HG02981 (cell line): ENCODE measurements at regions not wholly inside any gene's neighbourhood (a gene's known extent, or its start where the extent isn't known, plus 50 kb on each side); places are given as distances from the start of the nearest gene placed in this dataset.
"Not testable (repeated sequence)": the region's sequence is repeated elsewhere in the genome, so short reads cannot be mapped to it uniquely, and the experiment has no call there.

Experiments used
- ATAC-seq: cut with Tn5 transposase; IDR thresholded peaks from one replicate; pipeline ENCODE4 v1.9.1; 2021; ENCODE audit warnings: mild to moderate bottlenecking, moderate library complexity; ENCODE audit not compliant: unreplicated experiment

DNA sequence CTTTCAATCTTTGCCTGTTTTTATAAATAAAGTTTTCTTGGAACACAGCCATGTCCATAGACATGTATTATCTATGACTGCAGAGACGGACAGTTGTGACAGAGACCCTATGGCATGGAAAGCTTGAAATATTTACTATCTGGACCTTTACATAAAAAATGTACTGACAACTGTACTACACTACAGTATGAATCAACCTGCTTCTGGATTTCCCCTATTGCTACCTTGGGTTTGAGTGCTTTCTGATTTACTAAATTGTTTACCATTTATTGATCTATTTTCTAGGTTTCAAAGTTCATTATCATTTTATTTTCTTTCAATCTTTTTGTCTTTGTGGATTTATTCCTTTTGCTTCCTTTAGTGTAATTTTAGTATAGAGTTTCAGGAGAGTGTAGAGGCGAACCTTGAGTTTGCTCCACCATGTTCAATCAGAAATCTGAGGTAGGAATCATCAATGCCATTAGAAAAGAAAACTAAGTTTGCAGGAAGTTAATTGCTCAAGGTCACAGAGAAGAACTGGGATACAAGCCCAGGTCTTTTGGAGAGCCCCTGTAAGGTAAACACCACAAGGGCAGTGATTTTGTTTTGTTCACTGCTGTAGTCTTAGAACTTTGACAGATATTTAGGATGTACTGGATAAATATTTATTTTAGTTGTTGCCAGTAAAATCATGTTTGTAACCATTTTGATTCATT lies 352.8 kb upstream of the SYNCRIP start:
- no peak for ATAC-seq

DNA sequence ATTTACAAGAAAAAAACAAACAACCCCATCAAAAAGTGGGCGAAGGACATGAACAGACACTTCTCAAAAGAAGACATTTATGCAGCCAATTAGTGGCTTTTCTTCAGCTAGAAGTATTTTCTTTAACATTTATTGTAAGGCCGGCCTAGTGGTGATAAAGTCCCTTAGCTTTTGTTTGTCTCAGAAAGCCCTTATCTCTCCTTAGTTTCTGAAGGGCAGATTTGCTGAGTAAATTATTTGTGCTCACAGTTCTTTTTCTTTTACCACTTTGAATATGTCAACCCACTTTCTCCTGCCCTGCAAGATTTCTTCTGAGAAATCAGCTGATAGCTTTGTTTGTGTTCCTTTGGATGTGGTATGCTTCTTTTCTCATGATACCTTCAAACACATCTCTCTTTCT lies 344.0 kb upstream of the SYNCRIP start:
- ATAC-seq, result no peak

DNA sequence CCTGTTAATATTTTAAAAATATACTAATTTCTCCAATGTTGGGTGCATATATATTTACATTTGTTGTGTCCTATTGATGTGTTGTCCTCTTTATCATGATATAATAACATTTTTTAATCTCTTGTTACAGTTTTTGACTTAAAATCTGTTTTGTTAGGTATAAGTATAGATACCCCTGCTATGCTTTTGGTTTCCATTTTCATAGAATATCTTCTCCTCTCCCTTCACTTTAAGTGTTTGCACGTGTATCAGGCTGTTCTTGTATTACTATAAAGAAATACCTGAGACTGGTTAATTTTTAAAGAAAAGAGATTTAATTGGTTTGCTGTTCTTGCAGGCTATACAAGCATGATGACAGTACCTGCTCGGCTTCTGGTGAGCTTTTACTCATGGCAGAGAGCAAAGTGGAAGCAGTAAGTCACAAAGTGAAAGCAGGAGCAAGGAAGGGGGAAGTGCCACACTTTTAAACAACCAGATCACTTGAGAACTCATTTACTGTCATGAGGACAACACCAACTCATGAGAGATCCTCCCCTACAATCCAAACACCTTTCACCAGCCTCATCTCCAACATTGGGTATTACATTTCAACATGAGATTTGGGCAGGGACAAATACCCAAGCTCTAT lies 340.5 kb upstream of the SYNCRIP start:
- ATAC-seq, result no peak

GRCh38 chr6:85977661-85978060 lies 335.0 kb upstream of the SYNCRIP start:
- no peak for ATAC-seq

DNA sequence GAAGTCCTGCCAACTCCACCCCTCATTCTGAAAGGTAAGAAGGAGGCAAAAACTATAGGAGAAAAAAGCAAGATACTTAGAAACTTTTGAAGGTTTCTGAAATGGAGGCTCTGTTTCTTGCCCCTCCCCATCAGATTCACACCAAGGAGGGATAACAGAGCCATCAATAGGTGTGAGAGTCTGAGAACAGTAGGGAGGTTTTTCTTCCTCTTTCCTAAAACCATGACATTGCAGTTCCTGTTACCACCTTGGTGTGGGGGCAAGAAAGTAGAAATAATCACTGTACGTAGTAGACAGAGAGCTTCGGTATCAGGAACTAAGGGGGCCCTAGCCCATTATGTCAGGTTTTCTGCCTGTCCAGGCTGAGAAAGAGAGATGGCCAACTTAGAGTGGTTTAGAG lies 333.3 kb upstream of the SYNCRIP start:
- peak; percentile 68 for ATAC-seq

GRCh38 chr6:85971238-85971637 lies 328.6 kb upstream of the SYNCRIP start:
- no peak for ATAC-seq

DNA sequence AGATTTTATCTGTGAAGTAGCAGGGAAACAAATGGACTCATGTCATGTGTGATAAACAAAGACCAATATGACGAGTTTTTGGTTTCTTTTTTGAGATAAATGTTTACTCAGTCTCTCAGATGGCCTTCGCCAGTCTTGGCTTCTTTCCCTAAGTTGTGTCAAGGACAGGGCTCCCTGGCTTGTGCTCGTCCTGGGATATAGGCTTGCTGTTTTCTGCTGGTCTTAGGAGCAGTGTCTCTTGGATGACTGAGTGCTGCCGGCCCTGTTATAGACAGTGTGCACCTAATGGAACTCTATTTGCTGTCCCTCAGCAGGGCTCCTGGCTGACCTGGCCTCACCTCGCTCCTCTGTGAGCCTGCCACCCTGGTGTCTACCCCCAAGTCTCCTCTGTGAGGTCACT lies 324.1 kb upstream of the SYNCRIP start:
- no peak for ATAC-seq

GRCh38 chr6:85961746-85962145 lies 319.1 kb upstream of the SYNCRIP start:
- ATAC-seq, result no peak

DNA sequence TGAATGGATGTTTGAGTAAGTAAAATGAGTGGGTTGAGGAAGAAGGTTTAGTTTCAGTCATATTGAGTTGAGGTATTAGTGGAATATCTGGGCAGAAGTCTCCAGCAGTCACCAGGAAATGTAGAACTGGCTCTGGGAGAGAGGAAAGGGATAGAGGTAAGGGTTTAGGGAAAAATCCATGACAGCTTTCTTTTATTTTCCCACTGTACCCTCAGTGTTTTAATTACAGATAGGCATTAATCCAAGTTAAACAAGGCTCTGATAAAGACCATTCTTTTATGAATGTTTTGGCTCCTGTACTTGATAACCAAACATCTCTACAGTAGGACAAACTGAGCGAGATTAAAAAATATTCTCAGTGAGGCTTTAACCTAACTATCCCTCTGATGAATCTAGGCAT lies 318.4 kb upstream of the SYNCRIP start:
- no peak for ATAC-seq

DNA sequence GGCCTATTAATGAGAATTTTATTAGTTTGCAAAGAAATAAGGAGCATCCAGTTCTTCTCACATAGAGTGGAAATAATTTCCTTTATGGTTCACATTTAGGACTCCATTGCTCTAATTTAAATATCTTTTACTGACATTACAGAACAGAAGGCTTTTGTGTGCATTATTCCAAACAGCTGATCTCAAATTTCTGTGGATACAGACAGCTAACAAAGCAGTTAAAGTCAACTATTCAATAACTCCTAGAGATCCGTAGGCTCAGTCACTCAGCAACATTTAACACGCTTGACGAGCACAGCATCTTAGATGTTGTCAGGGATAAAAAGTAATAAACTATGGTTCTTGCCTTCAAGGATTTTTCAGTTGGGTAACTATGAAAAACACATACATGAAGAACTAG lies 305.8 kb upstream of the SYNCRIP start:
- ATAC-seq, result no peak

- no peak for ATAC-seq
These were observed 302.9 kb upstream of the SYNCRIP start for GRCh38 chr6:85945459-85946185.

- ATAC-seq, result no peak
These were observed 302.1 kb upstream of the SYNCRIP start for GRCh38 chr6:85944776-85945175.

GRCh38 chr6:85942844-85943243 lies 300.2 kb upstream of the SYNCRIP start:
- peak; percentile 67 for ATAC-seq

- ATAC-seq, result no peak
These were observed 294.2 kb upstream of the SYNCRIP start for GRCh38 chr6:85936916-85937315.

DNA sequence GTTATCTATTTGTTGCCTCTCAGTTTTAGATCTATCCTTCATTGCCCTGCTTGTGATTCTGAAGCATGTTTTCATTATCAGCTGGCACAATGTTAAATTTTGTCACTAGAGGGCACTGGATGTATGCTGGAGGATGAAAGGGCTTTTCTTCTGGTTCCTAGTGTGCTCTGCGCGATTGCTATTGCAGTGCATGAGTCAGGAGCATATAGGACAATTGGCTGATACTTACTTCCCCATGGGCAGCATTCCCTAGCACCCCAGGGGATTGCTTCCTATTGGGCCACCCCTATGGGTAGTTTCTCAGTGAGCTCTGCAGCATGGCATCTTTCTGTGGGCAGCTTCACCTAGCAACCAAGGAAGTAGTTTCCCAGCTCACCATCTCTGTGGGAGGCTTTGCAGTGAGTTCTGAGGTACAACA lies 280.3 kb upstream of the SYNCRIP start:
- peak; percentile 88 for ATAC-seq

DNA sequence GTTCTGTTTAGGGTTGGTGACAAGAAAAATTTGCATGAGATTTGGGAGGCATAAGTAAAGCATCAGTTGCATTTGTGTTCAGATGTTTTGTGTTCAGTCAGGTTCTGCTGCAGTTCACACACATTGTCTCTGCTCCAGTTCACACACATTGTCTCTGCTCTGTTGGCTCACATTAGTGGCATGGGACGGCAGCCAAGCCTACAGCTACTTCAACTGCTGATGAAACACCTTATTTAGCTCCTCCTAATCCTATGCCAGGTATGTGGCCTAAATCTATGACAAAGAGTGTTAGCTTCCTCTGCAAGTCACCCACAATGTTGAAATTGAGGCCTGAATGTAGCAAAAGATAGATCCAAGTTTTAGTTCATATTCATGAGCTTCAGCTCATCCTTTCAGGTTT lies 278.1 kb upstream of the SYNCRIP start:
- no peak for ATAC-seq

- ATAC-seq, result no peak
These were observed 274.8 kb upstream of the SYNCRIP start for GRCh38 chr6:85917522-85917921.

DNA sequence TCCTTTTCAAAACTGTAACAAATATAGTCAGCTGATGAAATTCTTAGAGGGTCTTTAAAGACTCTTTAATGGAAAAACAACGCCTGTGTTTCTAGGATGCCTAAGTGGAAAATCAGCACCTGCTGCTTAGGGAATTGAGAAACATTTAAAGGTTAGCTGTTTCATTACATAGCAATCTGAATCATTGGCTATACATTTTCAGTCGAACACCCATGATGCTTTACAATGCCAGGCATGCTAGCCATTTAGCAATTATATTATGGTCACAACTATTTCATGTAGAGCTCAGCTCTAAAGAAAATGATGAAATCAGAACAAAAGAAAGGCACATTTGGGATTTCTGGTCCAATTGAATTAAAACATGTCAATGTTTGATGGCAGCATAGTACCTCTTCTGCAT lies 270.3 kb upstream of the SYNCRIP start:
- ATAC-seq, result no peak

DNA sequence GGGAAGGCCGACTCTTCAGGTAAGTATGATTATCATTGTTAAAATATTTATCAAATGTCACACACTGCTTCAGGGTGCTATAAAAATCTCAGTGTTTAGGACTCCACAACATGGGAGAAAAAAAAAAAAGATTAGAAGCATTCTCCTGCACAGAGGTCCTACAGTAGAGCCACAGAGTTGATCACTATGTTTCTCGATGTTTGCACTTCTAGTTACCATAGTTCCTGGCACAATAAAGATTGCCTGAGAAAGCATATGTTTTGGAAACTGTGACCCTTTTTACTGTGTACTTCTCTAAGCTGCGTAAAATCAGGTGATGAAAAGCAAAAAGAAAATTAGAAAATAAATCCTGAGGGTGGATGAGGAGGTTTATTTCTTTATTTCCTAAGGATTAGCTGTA lies 269.9 kb upstream of the SYNCRIP start:
- no peak for ATAC-seq

- ATAC-seq, result no peak
These were observed 268.4 kb upstream of the SYNCRIP start for GRCh38 chr6:85911067-85911466.

- ATAC-seq, result not testable (repeated sequence)
These were observed 265.4 kb upstream of the SYNCRIP start for GRCh38 chr6:85908120-85908519.

DNA sequence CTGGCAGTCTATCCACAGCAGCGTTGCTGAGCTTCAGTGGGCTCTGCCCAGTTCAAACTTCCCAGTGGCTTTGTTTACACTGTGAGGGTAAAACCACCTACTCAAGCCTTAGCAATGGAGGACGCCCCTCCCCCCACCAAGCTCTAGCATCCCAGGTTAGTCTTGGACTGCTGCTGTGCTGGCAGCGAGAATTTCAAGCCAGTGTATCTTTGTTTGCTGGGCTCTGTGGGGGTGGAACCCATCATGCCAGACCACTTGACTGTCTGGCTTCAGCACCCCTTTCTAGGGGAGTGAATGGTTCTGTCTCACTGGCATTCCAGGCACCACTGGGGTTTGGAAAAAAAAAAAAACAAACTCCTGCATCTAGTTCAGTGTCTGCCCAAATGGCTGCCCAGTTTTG lies 249.7 kb upstream of the SYNCRIP start:
- no peak for ATAC-seq
